OCI-LY7 (cell line): ENCODE measurements at regions not wholly inside any gene's neighbourhood (a gene's known extent, or its start where the extent isn't known, plus 50 kb on each side); places are given as distances from the start of the nearest gene placed in this dataset.

Experiments
- BruUV-seq: library from RNA; stranded (reverse); fragments of 400-500 nt; replicated peaks from 2 replicates; lab custom pipeline; 2021; lab: Mats Ljungman, UMichigan
- CTCF ChIA-PET: fragments of 300-600 bp; sonication (Branson Sonifier 250); formaldehyde crosslinking; loops from one replicate; lab custom pipeline; 2022; ENCODE audit warnings: antibody characterized with exemption; ENCODE audit not compliant: unreplicated experiment; lab: Charles Lee
- POLR2A ChIA-PET: fragments of 300-600 bp; sonication (Branson Sonifier 250); formaldehyde crosslinking; loops from one replicate; lab custom pipeline; 2022; ENCODE audit warnings: antibody characterized with exemption; lab: Charles Lee
- DNase-seq: peaks from one replicate; pipeline ENCODE4 v3.0.0-alpha.2; 2015; ENCODE audit warnings: low spot score
- H2AFZ ChIP-seq: fragments of 200-600 bp; sonication (generic), shearing (Covaris generic); 2 replicates; pipeline ENCODE4 v1.6.1; 2014; ENCODE audit warnings: mild to moderate bottlenecking, antibody characterized with exemption, low read length, moderate library complexity
- H3K27ac ChIP-seq: fragments of 200-600 bp; sonication (generic); 2 replicates; pipeline ENCODE4 v1.5.1; 2014; ENCODE audit warnings: mixed run types, low read depth, mild to moderate bottlenecking, moderate library complexity, low read length, inconsistent platforms; ENCODE audit not compliant: poor library complexity, severe bottlenecking
- H3K36me3 ChIP-seq: fragments of 200-600 bp; sonication (generic); 2 replicates; pipeline ENCODE4 v1.6.1; 2014; ENCODE audit warnings: mild to moderate bottlenecking, antibody characterized with exemption, low read length, moderate library complexity, mixed read lengths; ENCODE audit not compliant: insufficient read depth
- H3K4me1 ChIP-seq: fragments of 200-600 bp; sonication (generic); 2 replicates; pipeline ENCODE4 v1.5.1; 2014; ENCODE audit warnings: mild to moderate bottlenecking, low read length; ENCODE audit not compliant: insufficient read depth, poor library complexity, severe bottlenecking
- H3K4me2 ChIP-seq: fragments of 200-600 bp; sonication (generic); 2 replicates; pipeline ENCODE4 v1.6.1; 2014; ENCODE audit warnings: mild to moderate bottlenecking, low read length
- H3K4me3 ChIP-seq: fragments of 200-600 bp; sonication (generic); 2 replicates; pipeline ENCODE4 v1.5.1; 2014; ENCODE audit warnings: mild to moderate bottlenecking, low read depth, low read length; ENCODE audit not compliant: poor library complexity, severe bottlenecking
- H3K79me2 ChIP-seq: fragments of 200-600 bp; sonication (generic); 2 replicates; pipeline ENCODE4 v1.6.1; 2016; ENCODE audit warnings: low read depth, mild to moderate bottlenecking, low read length, moderate library complexity, mixed read lengths; ENCODE audit not compliant: insufficient read depth
- H3K9me2 ChIP-seq: fragments of 200-600 bp; sonication (generic); 2 replicates; pipeline ENCODE4 v1.6.1; 2016; ENCODE audit warnings: mild to moderate bottlenecking, low read length, mixed read lengths; ENCODE audit not compliant: insufficient read depth
- H3K9me3 ChIP-seq: fragments of 200-600 bp; sonication (generic); 2 replicates; pipeline ENCODE4 v1.6.1; 2014; ENCODE audit warnings: mild to moderate bottlenecking, mixed run types, low read length, mixed read lengths
- H4K20me1 ChIP-seq: fragments of 200-600 bp; sonication (generic); 2 replicates; pipeline ENCODE4 v1.6.1; 2014; ENCODE audit warnings: mild to moderate bottlenecking, antibody characterized with exemption, low read length, moderate library complexity, mixed read lengths; ENCODE audit not compliant: insufficient read depth
- CTCF ChIP-seq: fragments of 200-600 bp; sonication (generic); conservative IDR thresholded peaks from 2 replicates; pipeline ENCODE4 v1.5.1; 2014; ENCODE audit warnings: mild to moderate bottlenecking, antibody characterized with exemption, low read length, moderate library complexity, mixed read lengths
- EZH2phosphoT487 ChIP-seq: fragments of 200-600 bp; sonication (generic); IDR thresholded peaks from 2 replicates; pipeline ENCODE4 v1.6.1; 2018; ENCODE audit warnings: low read depth, borderline replicate concordance, mild to moderate bottlenecking, mixed run types, antibody characterized with exemption, low read length, moderate library complexity, mixed read lengths
- intact Hi-C: fragments of 100-400 bp; cut with micrococcal nuclease; formaldehyde crosslinking; loops from one replicate; pipeline ENCODE4 v1.10.0; 2022; ENCODE audit not compliant: unreplicated experiment

- BruUV-seq: no TSS peak
- Histone ChIP-seq H3K4me1 (no peaks in the 10 kb centered on the region), H3K79me2 (no peaks in the 10 kb centered on the region), H3K27ac (no peak overlapping the region), H2AFZ (no peak overlapping the region), H3K36me3 (no peaks in the 10 kb centered on the region), H3K9me2 (no peaks in the 10 kb centered on the region), H4K20me1 (no peaks in the 10 kb centered on the region), H3K9me3 (no peaks in the 10 kb centered on the region), H3K4me2 (no peak overlapping the region), H3K4me3 (no peak overlapping the region)
- TF ChIP-seq CTCF: no peak
- TF ChIP-seq EZH2phosphoT487: no peak
- ChIA-PET POLR2A (no interaction called here), CTCF (no interaction called here)
- DNase-seq: no peak
- intact Hi-C loops: no loop called here
Measured at GRCh38 chr2:198490748-198491147, 686.4 kb downstream of the PLCL1 start.

GRCh38 chr2:198488964-198489363 is 684.6 kb downstream of the PLCL1 start:
- Histone ChIP-seq H3K4me2 (no peak overlapping the region), H3K79me2 (no peaks in the 10 kb centered on the region), H3K36me3 (no peaks in the 10 kb centered on the region), H3K4me1 (no peaks in the 10 kb centered on the region), H2AFZ (no peak overlapping the region), H4K20me1 (no peaks in the 10 kb centered on the region), H3K27ac (no peak overlapping the region), H3K9me2 (no peaks in the 10 kb centered on the region), H3K4me3 (no peak overlapping the region), H3K9me3 (no peaks in the 10 kb centered on the region)
- no peak for TF ChIP-seq EZH2phosphoT487
- no peak for TF ChIP-seq CTCF
- intact Hi-C loops: no loop called here
- BruUV-seq: no TSS peak
- CTCF ChIA-PET: no interaction called here
- POLR2A ChIA-PET: no interaction called here
- no peak for DNase-seq

- H3K9me3 ChIP-seq: no peaks in the 10 kb centered on the region
- no TSS peak for BruUV-seq
- no peak for TF ChIP-seq EZH2phosphoT487
- TF ChIP-seq CTCF: no peak
- no peak overlapping the region for H3K4me2 ChIP-seq
- H3K27ac ChIP-seq: no peak overlapping the region
- no peak overlapping the region for H3K4me3 ChIP-seq
- POLR2A ChIA-PET: no interaction called here
- no peak for DNase-seq
- no peaks in the 10 kb centered on the region for H3K4me1 ChIP-seq
- intact Hi-C loops: no loop called here
- no peaks in the 10 kb centered on the region for H3K79me2 ChIP-seq
- H3K9me2 ChIP-seq: no peaks in the 10 kb centered on the region
- no peak overlapping the region; the same call in 1 of the 2 replicates for H2AFZ ChIP-seq
- no peaks in the 10 kb centered on the region for H4K20me1 ChIP-seq
- CTCF ChIA-PET: no interaction called here
- no peaks in the 10 kb centered on the region for H3K36me3 ChIP-seq
Measured at GRCh38 chr2:198483051-198483450, 678.7 kb downstream of the PLCL1 start.
